ENCODE measurements at regions not wholly inside any gene's neighbourhood (a gene's known extent, or its start where the extent isn't known, plus 50 kb on each side); places are given as distances from the start of the nearest gene placed in this dataset.

- TF ChIP-seq, protein P1, sequence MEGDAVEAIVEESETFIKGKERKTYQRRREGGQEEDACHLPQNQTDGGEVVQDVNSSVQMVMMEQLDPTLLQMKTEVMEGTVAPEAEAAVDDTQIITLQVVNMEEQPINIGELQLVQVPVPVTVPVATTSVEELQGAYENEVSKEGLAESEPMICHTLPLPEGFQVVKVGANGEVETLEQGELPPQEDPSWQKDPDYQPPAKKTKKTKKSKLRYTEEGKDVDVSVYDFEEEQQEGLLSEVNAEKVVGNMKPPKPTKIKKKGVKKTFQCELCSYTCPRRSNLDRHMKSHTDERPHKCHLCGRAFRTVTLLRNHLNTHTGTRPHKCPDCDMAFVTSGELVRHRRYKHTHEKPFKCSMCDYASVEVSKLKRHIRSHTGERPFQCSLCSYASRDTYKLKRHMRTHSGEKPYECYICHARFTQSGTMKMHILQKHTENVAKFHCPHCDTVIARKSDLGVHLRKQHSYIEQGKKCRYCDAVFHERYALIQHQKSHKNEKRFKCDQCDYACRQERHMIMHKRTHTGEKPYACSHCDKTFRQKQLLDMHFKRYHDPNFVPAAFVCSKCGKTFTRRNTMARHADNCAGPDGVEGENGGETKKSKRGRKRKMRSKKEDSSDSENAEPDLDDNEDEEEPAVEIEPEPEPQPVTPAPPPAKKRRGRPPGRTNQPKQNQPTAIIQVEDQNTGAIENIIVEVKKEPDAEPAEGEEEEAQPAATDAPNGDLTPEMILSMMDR (IDR thresholded peaks at IDR 0.05): no peak
These were observed 405.4 kb downstream of the IRX1 start for GRCh38 chr5:4001004-4001403.

DNA sequence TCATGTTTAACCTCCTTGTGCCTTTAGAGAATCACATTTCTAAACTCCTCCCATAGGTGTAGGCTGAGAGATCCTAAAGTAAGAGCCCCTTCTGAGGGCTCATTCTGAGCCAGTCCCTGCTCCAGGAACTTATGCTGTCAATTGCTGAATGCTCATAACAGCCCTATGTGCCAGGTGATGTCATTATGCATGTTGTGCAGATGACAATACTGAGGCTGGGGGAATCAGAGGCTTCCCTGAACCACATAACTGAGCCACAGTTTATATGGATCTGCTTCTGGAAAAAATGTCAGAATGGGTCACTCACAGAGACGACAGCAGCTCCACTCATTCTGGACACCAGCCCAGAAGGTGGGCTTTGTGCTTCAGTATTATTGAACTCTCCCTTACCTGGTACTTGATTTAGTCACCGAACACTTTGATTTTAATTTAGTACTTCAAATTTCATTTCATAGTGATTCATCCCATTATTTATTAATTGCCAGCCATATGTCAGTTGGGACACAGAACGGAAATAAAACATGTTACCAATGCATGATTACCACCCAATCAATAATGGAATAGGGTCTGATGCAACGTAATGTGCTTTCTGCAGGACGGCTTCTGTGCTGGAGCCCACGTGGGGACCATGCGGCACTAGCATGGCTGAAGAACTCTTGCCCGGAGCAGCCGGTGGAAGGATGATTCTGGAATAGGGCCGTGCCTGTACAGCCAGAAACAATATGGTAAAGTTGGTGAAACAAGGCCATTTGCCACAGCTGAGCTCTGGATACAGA is 406.3 kb downstream of the IRX1 start:
- TF ChIP-seq, protein P1 (IDR thresholded peaks at IDR 0.05): no peak

- TF ChIP-seq, protein P1 (IDR thresholded peaks at IDR 0.05): no peak
These were observed 409.7 kb downstream of the IRX1 start for GRCh38 chr5:4005335-4005734.

DNA sequence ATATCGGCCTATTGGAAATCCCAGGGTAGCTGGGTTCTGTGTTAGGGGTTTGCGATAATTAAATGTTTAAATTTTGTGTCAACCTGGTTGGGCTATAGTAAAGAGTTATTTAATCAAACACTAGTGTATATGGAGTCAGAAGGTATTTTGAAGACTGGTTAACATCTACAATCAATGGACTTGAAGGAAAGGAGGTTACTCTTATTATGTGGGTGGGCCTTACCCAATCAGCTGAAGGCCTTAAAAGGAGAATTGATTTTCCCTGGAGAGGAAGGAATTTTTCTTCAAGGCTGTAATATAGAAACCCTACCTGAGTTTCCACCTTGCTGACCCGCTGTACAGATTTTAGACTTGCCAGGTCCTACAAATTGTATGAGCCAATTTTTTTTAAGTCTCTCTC is 411.4 kb downstream of the IRX1 start:
- TF ChIP-seq, protein P1 (IDR thresholded peaks at IDR 0.05): no peak

- TF ChIP-seq, protein P1 (IDR thresholded peaks at IDR 0.05): no peak
These were observed 416.3 kb downstream of the IRX1 start for GRCh38 chr5:4011943-4012342.

DNA sequence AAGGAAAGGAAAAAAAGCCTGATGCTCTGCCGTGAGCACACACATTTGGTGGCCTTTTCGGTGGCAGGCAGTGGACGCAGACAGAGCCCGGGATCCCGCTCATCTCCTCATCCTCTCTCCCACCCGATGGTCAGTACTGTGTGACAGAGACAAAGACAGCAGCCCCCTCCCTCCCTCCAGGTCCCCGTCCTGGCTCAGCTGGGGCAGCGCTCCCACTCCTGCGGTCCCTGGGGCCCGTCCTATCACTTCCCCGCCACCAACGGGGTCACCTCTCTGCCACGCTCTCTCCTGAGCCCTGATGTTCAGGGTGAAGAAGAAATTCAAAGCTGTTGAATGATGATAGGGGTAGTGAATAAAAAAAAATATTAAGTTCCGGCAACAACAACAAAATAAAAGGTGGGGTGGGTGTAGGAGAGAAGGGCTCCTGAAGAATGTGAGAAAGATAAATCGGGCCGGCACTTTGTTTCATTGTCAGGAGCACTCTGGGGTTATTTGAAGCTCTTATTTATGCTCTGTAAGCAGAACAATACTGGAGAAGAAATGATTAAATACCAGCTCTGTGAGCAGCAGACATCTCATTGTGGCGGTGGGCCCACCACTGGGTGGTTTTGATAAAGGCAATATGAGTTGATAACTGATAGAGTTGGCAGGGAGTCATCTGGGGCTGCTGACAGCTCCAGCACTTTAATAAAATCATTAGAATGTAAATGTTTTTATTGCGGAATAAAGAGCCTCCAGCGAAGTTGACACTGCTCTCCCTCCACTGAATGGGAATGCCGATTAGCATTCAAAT is 417.7 kb downstream of the IRX1 start:
- TF ChIP-seq, protein P1 (IDR thresholded peaks at IDR 0.05): no peak

DNA sequence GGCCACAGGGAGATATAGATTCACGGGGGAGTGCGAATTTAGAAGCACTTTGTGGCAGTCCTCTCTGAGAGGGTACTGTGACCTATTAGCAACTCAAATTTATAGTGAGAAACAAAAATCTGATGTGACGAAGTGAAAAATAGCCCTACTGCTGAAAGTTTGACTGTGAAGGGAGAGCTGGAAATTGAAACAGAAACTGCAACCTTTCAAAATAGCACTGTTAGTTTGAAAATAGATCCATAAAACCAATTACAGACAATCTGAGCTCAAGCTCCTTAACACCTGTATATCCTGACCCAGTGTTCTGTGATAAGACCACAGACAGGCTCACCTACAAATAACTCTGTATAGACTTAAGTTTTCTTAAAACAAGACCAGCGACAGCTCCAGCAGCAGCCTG is 420.1 kb downstream of the IRX1 start:
- TF ChIP-seq, protein P1 (IDR thresholded peaks at IDR 0.05): no peak

Measured in LNCAP (cell line).